Tibial nerve (tissue), 4 donors: ENCODE measurements at regions not wholly inside any gene's neighbourhood (a gene's known extent, or its start where the extent isn't known, plus 50 kb on each side); places are given as distances from the start of the nearest gene placed in this dataset.

Experiments used
- DNase-seq, 2 donors: peaks; one replicate each; pipeline ENCODE4 v3.0.0-alpha.2; 2019; ENCODE audit warnings: low spot score in 2 of 2
- H3K27ac ChIP-seq, 4 donors: fragments of 200-600 bp; sonication (generic) in 3 of 4; one replicate each; pipeline ENCODE4 v1.5.1; 2017 to 2019; ENCODE audit warnings: mild to moderate bottlenecking in 1 of 4
- H3K27me3 ChIP-seq, 2 donors: fragments of 200-600 bp; sonication (generic) in 1 of 2; one replicate each; pipeline versions ENCODE4 v1.5.1 to v1.6.0; 2017 to 2019
- H3K36me3 ChIP-seq, 3 donors: fragments of 200-600 bp; sonication (generic); one replicate each; pipeline ENCODE4 v1.5.1; 2018 to 2019
- H3K4me1 ChIP-seq, 4 donors: fragments of 200-600 bp; sonication (generic) in 3 of 4; one replicate each; pipeline ENCODE4 v1.5.1; 2017 to 2019
- H3K4me3 ChIP-seq, 4 donors: fragments of 200-600 bp; sonication (generic) in 3 of 4; one replicate each; pipeline ENCODE4 v1.5.1; 2017 to 2019; ENCODE audit warnings: mild to moderate bottlenecking in 1 of 4, moderate library complexity in 1 of 4
- H3K9me3 ChIP-seq, 4 donors: fragments of 200-600 bp; sonication (generic) in 3 of 4; one replicate each; pipeline ENCODE4 v1.5.1; 2017 to 2019
- EP300 ChIP-seq, 2 donors: sonication (generic); formaldehyde crosslinking; IDR thresholded peaks; one replicate each; pipeline ENCODE4 v1.6.1; 2017; ENCODE audit warnings: antibody characterized with exemption in 2 of 2, mild to moderate bottlenecking in 1 of 2
- POLR2A ChIP-seq, 2 donors: fragments of 450-650 bp; IDR thresholded peaks; one replicate each; pipeline ENCODE4 v1.6.1; 2017; ENCODE audit warnings: antibody characterized with exemption in 2 of 2, mild to moderate bottlenecking in 2 of 2, moderate library complexity in 2 of 2
- WGBS, 2 donors: methylation state at CpG; one replicate each; pipeline ENCODE4 v1.1.5; 2018; 5-methylcytosine and 5-hydroxymethylcytosine counted together
- TF ChIP-seq, protein P1 (sequence below), 5 experiments: fragments of 200-600 bp in 3 of 5; fragments of 450-650 bp in 2 of 5; sonication (generic) in 3 of 5; IDR thresholded peaks; one replicate each; pipeline ENCODE4 v1.5.1; 2016 to 2019; ENCODE audit warnings: antibody characterized with exemption in 5 of 5, mild to moderate bottlenecking in 3 of 5, moderate library complexity in 2 of 5

DNA sequence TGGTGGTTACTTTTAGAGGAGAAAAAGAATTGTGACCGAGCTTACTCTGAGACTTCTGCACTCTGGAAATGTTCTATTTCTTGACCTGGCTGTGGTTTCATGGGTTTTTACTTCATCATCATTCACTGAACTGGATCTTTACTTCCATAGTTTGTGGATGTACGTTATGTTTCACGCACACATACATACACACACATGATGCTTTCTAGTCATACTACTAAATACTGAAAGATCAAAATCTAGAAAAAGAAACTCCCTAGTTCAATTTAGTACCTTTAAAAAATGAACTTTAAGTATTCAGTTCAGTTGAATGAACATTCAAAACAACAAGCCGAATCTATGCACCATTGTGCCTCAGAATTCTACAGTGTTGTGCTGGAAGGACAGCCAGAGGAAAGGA lies 65.0 kb downstream of the TEX35 start:
- 83 to 87% methylated on average over 4 of the region's 4 CpGs for WGBS, 2 donors
- Histone ChIP-seq H3K27me3 (no peaks in the 10 kb centered on the region), H3K4me3 (no peak overlapping the region), H3K36me3 (no peaks in the 10 kb centered on the region), H3K4me1 (no peaks in the 10 kb centered on the region), H3K9me3 (no peaks in the 10 kb centered on the region), H3K27ac (peak overlapping the region in 1 of 4 donors; percentile 7)
- no peak for TF ChIP-seq EP300 (IDR thresholded peaks at IDR 0.05)
- TF ChIP-seq, protein P1, sequence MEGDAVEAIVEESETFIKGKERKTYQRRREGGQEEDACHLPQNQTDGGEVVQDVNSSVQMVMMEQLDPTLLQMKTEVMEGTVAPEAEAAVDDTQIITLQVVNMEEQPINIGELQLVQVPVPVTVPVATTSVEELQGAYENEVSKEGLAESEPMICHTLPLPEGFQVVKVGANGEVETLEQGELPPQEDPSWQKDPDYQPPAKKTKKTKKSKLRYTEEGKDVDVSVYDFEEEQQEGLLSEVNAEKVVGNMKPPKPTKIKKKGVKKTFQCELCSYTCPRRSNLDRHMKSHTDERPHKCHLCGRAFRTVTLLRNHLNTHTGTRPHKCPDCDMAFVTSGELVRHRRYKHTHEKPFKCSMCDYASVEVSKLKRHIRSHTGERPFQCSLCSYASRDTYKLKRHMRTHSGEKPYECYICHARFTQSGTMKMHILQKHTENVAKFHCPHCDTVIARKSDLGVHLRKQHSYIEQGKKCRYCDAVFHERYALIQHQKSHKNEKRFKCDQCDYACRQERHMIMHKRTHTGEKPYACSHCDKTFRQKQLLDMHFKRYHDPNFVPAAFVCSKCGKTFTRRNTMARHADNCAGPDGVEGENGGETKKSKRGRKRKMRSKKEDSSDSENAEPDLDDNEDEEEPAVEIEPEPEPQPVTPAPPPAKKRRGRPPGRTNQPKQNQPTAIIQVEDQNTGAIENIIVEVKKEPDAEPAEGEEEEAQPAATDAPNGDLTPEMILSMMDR (IDR thresholded peaks at IDR 0.05), result no peak
- no peak for TF ChIP-seq POLR2A (IDR thresholded peaks at IDR 0.05)
- no peak for DNase-seq

DNA sequence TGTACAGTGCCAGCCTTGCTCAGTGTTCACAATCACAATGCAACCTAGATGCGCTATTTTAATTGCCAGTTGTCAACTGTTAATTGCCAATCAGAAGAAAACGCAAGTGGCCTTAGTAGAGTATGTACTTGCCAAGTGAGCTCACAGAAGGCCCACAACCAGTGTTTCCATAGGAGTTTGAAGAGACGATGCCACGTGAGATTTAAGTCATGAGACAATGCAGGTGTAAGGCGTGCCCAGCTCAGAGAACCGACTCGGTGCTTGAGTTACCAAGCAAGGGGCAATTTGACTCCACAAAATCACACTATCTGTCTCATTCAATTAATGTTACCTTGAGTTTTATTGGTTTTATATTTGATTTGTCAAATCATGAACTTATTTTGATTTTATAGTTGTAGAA lies 65.6 kb downstream of the TEX35 start:
- Histone ChIP-seq H3K4me1 (no peaks in the 10 kb centered on the region), H3K36me3 (no peaks in the 10 kb centered on the region), H3K4me3 (no peak overlapping the region), H3K27ac (peak overlapping the region in 1 of 4 donors; percentile 7), H3K9me3 (no peaks in the 10 kb centered on the region), H3K27me3 (no peaks in the 10 kb centered on the region)
- DNase-seq, result no peak
- 94 to 95% methylated on average over 7 of the region's 7 CpGs for WGBS, 2 donors
- no peak for TF ChIP-seq EP300 (IDR thresholded peaks at IDR 0.05)
- no peak for TF ChIP-seq POLR2A (IDR thresholded peaks at IDR 0.05)
- TF ChIP-seq, protein P1 (IDR thresholded peaks at IDR 0.05), result no peak

DNA sequence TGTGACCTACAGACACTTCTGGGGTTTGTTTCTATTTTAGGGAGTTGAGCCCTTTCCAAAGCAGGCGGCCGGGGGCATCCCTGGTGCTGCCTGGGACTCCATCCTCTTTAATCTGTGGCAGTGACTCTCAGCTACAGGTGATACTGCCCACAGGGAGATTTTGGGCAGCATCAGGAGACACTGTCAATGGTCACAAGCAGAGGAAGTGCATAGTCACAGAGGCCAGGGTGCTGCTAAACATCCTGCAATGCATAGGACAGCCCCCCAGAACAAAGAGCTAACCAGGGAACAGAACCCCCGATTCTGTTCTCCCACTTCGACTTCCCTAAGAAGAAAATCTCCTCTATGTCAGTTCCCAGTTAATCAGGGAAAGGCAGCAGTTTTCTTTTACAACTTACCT lies 66.2 kb downstream of the TEX35 start:
- WGBS, 2 donors, result 76 to 81% methylated on average over 4 of the region's 4 CpGs
- no peak for DNase-seq
- no peaks in the 10 kb centered on the region for H3K9me3 ChIP-seq

DNA sequence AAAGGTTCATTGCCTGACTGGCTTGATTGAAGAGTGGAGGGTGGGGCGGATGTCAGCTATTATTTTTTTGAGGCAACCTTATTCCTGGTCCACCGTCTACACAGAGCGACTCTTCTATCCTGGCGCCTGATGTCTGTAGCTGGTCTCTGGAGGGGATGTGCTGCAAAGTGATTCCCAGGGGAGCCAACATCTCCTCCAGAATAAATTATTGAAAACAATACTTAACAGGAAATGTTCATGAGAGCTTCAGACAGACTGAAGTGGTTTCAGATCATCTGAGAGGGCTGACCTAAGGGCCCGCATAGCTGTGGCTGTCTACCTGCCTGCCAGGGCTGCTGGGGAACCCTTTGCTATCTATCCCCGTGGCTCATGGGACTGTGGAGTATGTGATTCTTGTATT lies 66.7 kb downstream of the TEX35 start:
- Histone ChIP-seq H3K27ac (peak overlapping the region in 1 of 4 donors; percentile 35), H3K4me1 (no peaks in the 10 kb centered on the region), H3K27me3 (no peaks in the 10 kb centered on the region), H3K9me3 (no peaks in the 10 kb centered on the region), H3K36me3 (no peaks in the 10 kb centered on the region), H3K4me3 (no peak overlapping the region)
- no peak for DNase-seq
- 89 to 94% methylated on average over 6 of the region's 6 CpGs for WGBS, 2 donors
- TF ChIP-seq EP300 (IDR thresholded peaks at IDR 0.05) (no peak), POLR2A (IDR thresholded peaks at IDR 0.05) (no peak)
- TF ChIP-seq, protein P1 (IDR thresholded peaks at IDR 0.05), result no peak

More for the DNA sequence above, 66.2 kb downstream of the TEX35 start:
- no peaks in the 10 kb centered on the region for H3K36me3 ChIP-seq
- no peaks in the 10 kb centered on the region for H3K27me3 ChIP-seq
- no peaks in the 10 kb centered on the region for H3K4me1 ChIP-seq
- H3K4me3 ChIP-seq, result no peak overlapping the region
- TF ChIP-seq POLR2A (IDR thresholded peaks at IDR 0.05), result no peak
- peak overlapping the region in 1 of 4 donors; percentile 35 for H3K27ac ChIP-seq

DNA sequence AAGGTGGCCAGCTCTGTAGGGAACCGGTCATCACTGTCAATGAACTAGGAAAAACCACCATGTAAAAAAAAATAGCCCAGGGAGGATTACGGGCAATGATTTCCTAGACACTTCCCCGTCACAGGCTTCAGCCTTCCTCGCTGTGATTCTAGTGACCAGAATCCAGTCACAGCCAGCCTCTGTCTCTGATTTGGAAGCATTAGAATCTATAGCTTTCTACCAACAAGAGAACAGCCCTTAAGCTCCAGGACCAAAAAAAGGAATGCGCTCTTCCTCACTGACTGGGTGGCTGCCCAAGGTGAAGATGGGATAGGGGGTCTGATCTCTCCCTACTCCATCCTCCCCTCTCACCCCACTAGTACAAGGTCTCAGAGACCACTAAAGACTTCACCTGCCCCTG lies 67.2 kb downstream of the TEX35 start:
- 97% methylated on average over 5 of the region's 5 CpGs for WGBS, 2 donors
- Histone ChIP-seq H3K9me3 (no peaks in the 10 kb centered on the region), H3K4me1 (no peaks in the 10 kb centered on the region), H3K4me3 (no peak overlapping the region), H3K27me3 (no peaks in the 10 kb centered on the region), H3K36me3 (no peaks in the 10 kb centered on the region), H3K27ac (peak overlapping the region in 1 of 4 donors; percentile 35)
- DNase-seq, result no peak
- TF ChIP-seq EP300 (IDR thresholded peaks at IDR 0.05), result no peak
- TF ChIP-seq, protein P1 (IDR thresholded peaks at IDR 0.05), result no peak
- no peak for TF ChIP-seq POLR2A (IDR thresholded peaks at IDR 0.05)

DNA sequence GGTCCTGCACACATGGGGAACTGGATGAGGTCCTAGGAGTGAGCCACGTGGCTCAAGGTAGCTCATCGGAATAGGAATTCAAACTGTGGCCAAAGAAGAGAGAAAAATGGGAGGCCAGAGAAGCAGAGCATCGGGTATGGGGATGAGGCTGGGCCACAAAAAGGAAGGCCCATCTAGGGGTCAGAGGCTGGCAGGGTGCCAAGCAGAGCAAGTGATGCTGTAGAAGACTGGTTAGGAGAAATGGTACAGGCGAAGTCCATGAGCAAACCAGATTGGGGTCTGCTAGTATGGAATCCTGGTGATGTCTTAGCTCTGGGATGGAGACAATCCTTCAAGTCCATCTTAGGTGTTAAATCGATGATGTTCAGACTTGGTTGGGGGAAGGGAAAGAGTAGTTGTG lies 68.0 kb downstream of the TEX35 start:
- Histone ChIP-seq H3K4me3 (no peak overlapping the region), H3K4me1 (no peaks in the 10 kb centered on the region), H3K27me3 (no peaks in the 10 kb centered on the region), H3K36me3 (no peaks in the 10 kb centered on the region), H3K27ac (peak overlapping the region in 1 of 4 donors; percentile 15), H3K9me3 (no peaks in the 10 kb centered on the region)
- TF ChIP-seq POLR2A (IDR thresholded peaks at IDR 0.05) (no peak), EP300 (IDR thresholded peaks at IDR 0.05) (no peak)
- TF ChIP-seq, protein P1 (IDR thresholded peaks at IDR 0.05), result no peak
- WGBS, 2 donors, result 87% methylated on average over 5 of the region's 5 CpGs
- DNase-seq, result no peak
